HG03066 (cell line): ENCODE measurements at regions not wholly inside any gene's neighbourhood (a gene's known extent, or its start where the extent isn't known, plus 50 kb on each side); places are given as distances from the start of the nearest gene placed in this dataset.

Source experiments
- ATAC-seq: cut with Tn5 transposase; IDR thresholded peaks from one replicate; pipeline ENCODE4 v1.9.1; 2021; ENCODE audit warnings: low read depth; ENCODE audit not compliant: unreplicated experiment

DNA sequence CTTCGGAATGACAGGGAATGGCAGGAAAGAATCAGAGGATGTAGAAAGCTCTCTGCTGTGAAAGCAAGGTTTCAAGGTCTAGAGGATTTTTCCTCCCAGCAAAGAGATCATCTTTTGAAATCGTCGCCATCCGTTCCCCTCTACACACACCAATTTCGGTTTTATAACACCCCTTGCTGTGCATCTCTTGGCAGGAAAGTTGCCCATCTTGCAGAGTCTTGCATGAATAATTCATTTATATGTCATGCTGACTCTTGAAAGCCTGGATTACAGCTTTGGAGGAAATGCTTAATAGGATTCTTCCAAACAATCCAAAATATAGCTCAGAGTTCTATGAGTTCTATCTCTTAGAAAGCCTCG lies 262.7 kb downstream of the CHL1 start:
- no peak for ATAC-seq

DNA sequence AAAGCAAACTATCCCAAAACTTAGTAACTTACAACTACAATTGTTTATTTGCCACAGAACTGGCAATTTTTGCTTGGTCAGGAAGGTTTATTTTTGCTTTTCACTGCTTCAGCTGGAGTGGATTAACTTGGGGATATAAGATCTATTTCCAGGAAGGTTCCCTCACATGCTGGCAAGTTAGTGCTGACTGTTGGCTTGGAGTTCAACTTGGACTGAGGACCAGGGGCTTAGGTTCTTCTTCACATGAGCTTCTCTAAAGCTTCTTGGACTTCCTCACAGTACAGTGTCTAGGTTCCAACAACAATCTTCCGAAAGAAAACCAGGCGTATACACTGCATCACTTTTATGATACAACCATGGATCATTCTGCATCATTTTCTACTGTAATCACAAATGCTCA lies 264.4 kb downstream of the CHL1 start:
- ATAC-seq = no peak

DNA sequence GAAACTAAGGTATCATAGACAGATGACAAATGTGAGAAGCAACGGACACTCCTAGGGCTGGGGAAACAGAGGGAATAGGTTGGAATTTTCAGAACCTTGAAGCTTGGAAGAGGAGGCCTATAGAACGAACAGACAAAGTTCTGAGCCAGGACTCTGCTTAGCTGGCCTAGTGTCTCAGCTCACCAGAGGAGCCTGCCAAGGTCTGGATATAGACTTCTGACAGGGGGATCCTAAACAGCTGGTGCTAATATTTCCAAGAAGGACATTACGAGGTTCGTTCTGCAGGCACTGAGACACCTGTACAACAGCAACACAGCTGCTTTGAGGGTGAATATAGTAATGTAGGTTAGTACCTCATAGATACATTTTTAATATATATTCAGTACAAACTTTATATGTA lies 266.3 kb downstream of the CHL1 start:
- no peak for ATAC-seq

DNA sequence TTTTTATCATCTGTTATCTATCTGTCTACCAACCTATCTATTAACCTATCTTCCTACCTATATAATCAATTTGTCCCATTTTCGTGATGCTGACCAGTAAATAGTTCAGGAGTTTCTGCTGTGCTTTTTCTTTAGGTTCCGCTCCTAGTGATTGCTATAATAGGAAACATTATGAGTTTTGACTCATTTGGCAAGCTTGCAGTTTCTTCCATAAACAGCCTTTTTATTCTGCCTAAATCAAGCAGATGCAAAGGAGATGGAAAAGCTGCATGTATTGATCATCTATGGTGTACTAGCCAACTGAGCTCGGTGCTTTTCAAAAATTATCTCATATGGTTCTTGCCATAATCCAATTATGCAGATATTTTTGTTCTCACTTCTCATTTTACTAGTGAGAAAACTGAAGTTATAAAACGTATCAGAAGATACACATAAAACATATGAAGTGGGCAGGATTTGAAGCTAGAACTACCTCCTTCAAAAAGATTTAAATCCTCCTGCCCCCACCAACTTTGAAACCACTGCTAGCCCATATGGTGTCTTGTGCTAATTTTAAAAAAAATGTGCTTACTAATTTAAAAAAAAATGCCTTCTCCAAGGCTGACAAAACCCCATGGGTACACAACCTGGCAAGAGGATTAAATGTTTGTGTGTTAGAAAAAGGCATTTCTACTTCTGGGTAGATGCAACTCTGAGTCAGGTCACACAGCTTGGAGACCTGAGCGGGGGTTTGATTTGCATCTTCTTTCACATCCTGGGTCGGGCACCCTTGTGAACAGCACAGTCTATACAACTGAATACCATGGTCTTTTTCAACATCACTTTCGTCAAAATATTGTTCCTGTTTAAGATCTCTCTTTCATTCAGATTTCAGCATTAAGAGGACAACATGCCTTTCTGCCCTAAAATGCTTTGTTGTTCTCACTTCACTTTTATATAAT lies 267.0 kb downstream of the CHL1 start:
- ATAC-seq = peak; percentile 100

DNA sequence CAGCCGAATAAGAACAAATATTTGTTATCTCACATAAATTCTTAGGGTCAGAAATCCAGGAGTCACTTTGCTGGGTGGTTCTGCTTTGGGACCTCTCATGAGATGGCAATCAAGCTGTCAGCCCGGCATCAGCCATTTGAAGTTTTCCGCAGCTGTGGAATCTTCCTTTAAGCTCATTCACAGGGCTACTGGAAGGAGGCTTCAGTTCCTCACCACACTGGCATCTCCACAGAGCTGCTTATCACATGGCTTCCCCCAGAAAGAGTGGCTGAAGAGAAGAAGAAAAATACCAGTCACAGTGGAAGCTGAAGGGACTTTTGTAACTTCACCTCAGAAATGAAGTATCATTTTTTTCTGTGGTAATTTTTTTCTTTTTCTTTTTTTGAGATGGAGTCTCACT lies 267.7 kb downstream of the CHL1 start:
- no peak for ATAC-seq

- no peak for ATAC-seq
Observed at GRCh38 chr3:468172-468571, 271.6 kb downstream of the CHL1 start.

- no peak for ATAC-seq
Observed at GRCh38 chr3:473033-473800, 276.7 kb downstream of the CHL1 start.

DNA sequence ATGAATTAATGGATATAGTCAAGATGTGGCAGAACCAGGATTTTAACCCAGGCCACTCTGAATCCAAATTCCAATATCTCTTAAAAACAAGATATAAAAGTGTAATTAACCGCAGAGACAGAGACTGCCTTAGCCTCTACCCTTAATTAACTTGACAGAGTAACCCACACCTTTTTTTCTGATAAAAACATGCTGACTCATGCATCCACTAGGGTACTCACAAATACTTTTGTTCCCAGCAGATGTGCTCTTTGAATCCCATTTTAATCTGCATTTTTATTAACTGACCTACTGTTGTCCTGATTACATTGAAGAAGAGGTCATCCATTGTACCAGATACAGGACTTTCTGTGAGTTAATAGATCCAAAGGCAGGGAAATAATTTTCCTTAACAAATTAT lies 278.3 kb downstream of the CHL1 start:
- ATAC-seq = no peak

GRCh38 chr3:480070-480469 lies 283.5 kb downstream of the CHL1 start:
- peak; percentile 64 for ATAC-seq

DNA sequence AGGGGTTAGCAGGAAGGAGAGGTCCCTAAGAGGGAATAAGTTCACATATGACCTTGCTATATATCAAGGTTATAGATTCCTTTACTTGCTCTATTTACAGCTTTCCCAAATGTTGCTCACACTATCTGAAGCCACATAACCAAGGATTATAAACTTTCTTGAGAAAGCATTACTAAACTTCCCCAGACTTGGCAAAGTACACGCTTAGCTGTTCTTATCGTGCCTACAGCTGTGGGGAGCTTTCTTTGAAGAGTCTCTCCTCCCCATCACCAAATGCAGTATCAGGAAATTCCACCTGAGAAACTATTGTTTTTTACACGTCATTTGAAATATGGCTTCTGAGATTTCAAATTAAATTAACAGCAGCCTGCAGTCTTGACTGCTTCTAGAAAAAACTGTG lies 284.5 kb downstream of the CHL1 start:
- ATAC-seq = no peak

GRCh38 chr3:481680-482079 lies 285.1 kb downstream of the CHL1 start:
- no peak for ATAC-seq

- no peak for ATAC-seq
Observed at GRCh38 chr3:482479-482878, 285.9 kb downstream of the CHL1 start.

- ATAC-seq = no peak
Observed at GRCh38 chr3:484341-484740, 287.8 kb downstream of the CHL1 start.

GRCh38 chr3:487614-488013 lies 291.1 kb downstream of the CHL1 start:
- ATAC-seq = no peak

- peak; percentile 66 for ATAC-seq
Observed at GRCh38 chr3:492586-493316, 296.2 kb downstream of the CHL1 start.

GRCh38 chr3:494190-494589 lies 297.6 kb downstream of the CHL1 start:
- ATAC-seq = no peak

- ATAC-seq = no peak
Observed at GRCh38 chr3:498487-498886, 301.9 kb downstream of the CHL1 start.

DNA sequence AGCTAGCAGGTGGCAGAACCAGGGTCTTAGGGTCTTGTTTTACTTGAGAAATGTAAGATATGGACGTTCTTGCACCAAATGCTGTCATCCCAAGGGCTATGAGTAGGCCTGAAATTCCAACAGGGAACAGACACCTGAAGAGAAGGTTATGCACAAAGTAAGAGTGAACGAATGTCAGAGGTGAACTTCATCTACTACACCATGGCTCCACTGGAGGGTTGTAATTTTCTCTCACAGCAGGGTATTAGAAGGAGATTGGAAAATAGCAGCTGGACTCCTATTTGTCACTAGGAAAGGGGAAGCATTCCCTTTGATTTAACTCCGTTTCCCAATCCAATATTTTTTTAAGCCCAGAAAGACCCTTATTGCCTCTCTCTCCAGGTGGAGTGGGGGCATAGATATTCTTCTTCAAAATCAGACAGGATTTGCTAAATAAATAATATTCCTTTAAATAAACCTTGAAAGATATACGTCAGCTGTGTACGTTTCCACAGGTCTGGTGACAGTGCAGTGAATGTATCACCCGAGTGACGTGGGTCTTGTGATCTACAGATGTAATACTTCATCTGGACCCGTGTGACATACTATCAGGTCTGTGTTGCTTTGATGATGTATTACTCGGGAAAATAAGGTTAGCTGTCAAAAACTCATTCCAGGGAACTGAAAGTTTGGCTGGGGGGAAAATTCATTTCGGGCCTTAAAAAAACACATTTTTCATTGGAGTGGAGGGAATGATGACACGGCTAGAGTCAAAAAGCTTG lies 302.6 kb downstream of the CHL1 start:
- ATAC-seq = no peak

DNA sequence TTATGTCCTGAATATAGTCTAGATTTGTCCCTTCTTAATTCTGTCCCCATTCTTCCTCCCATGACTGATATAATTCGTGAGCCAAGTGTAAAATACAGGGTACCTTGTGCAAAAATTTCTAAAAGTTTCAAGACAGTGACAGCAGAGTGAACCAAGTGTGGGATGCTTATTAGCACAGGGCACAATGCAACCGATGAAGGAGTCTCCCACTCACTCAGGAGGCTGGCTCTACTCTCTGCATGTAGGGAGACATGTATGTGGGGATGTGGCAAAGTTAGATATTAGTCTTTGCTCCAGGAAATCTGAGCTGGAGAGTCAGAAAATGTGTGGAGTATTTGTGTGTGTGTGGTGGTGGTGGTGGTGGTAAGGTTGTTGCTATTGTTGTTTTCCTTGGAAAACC lies 305.9 kb downstream of the CHL1 start:
- ATAC-seq = no peak

GRCh38 chr3:513301-513700 lies 316.7 kb downstream of the CHL1 start:
- ATAC-seq = no peak
